OCI-LY7 (cell line): ENCODE measurements at regions not wholly inside any gene's neighbourhood (a gene's known extent, or its start where the extent isn't known, plus 50 kb on each side); places are given as distances from the start of the nearest gene placed in this dataset.

ENCODE experiments used
- EZH2phosphoT487 ChIP-seq: fragments of 200-600 bp; sonication (generic); IDR thresholded peaks from 2 replicates; pipeline ENCODE4 v1.6.1; 2018; ENCODE audit warnings: low read depth, borderline replicate concordance, mild to moderate bottlenecking, mixed run types, antibody characterized with exemption, low read length, moderate library complexity, mixed read lengths
- TF ChIP-seq, protein P1 (sequence below): fragments of 200-600 bp; sonication (generic); conservative IDR thresholded peaks from 2 replicates; pipeline ENCODE4 v1.5.1; 2014; ENCODE audit warnings: mild to moderate bottlenecking, antibody characterized with exemption, low read length, moderate library complexity, mixed read lengths

DNA sequence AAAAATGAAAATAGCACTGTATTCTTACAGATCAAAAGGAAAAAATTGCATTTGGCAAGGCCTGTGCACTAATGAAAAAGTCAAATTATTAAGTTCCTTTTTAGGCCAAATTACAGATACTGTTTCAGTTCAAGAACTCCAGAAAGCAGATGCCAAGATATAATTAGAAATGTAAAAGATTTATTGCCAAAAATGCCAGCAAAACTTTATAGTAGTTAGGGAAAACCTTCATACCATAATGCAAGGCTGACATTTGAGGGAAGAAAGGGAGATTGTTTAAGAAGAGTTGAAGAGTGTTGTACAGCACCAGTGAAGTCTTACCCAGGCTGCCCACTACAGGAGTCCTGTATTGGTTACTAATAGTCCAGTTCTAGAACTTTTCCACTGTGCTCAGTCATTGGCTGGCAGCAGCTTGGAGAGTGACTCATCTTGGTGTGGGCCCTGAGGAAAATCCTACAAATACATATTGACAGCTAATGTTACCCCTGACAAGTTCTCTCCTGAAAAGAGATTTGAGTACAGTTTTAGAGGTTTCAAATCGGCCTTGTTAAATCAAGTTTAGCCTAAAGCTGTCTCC lies 600.4 kb downstream of the C12orf50 start:
- TF ChIP-seq, protein P1, sequence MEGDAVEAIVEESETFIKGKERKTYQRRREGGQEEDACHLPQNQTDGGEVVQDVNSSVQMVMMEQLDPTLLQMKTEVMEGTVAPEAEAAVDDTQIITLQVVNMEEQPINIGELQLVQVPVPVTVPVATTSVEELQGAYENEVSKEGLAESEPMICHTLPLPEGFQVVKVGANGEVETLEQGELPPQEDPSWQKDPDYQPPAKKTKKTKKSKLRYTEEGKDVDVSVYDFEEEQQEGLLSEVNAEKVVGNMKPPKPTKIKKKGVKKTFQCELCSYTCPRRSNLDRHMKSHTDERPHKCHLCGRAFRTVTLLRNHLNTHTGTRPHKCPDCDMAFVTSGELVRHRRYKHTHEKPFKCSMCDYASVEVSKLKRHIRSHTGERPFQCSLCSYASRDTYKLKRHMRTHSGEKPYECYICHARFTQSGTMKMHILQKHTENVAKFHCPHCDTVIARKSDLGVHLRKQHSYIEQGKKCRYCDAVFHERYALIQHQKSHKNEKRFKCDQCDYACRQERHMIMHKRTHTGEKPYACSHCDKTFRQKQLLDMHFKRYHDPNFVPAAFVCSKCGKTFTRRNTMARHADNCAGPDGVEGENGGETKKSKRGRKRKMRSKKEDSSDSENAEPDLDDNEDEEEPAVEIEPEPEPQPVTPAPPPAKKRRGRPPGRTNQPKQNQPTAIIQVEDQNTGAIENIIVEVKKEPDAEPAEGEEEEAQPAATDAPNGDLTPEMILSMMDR = no peak
- no peak for TF ChIP-seq EZH2phosphoT487
